PC-9 (cell line): ENCODE measurements at regions not wholly inside any gene's neighbourhood (a gene's known extent, or its start where the extent isn't known, plus 50 kb on each side); places are given as distances from the start of the nearest gene placed in this dataset.

Source experiments
- BruUV-seq: library from RNA; stranded (reverse); fragments of 400-500 nt; replicated peaks from 2 replicates; lab custom pipeline; 2021; lab: Mats Ljungman, UMichigan
- CTCF ChIA-PET: fragments of 300-600 bp; sonication (Branson Sonifier 250); formaldehyde crosslinking; loops from one replicate; lab custom pipeline; 2022; ENCODE audit warnings: antibody characterized with exemption; lab: Charles Lee
- POLR2A ChIA-PET: fragments of 300-600 bp; sonication (Branson Sonifier 250); formaldehyde crosslinking; loops from one replicate; lab custom pipeline; 2022; ENCODE audit warnings: antibody characterized with exemption; ENCODE audit not compliant: unreplicated experiment; lab: Charles Lee
- DNase-seq, 2 experiments: peaks; one replicate each; pipeline versions ENCODE4 v3.0.0 to v3.0.0-alpha.2; 2015 to 2022; ENCODE audit warnings: mixed read lengths in 1 of 2
- H2AFZ ChIP-seq: fragments of 200-600 bp; sonication (generic); 2 replicates; pipeline ENCODE4 v1.8.1; 2017; ENCODE audit warnings: antibody characterized with exemption
- H3F3A ChIP-seq: fragments of 200-600 bp; sonication (generic); 2 replicates; pipeline ENCODE4 v1.8.1; 2017; ENCODE audit warnings: antibody characterized with exemption, mild to moderate bottlenecking, low read depth; ENCODE audit not compliant: insufficient read depth
- H3K27ac ChIP-seq: fragments of 200-600 bp; sonication (generic); 2 replicates; pipeline ENCODE4 v1.6.1; 2016; ENCODE audit warnings: mixed run types
- H3K27me3 ChIP-seq: fragments of 200-600 bp; sonication (generic); 2 replicates; pipeline ENCODE4 v1.6.1; 2016; ENCODE audit warnings: low read depth, mixed run types; ENCODE audit not compliant: insufficient read depth
- H3K36me3 ChIP-seq: fragments of 200-600 bp; sonication (generic); 2 replicates; pipeline ENCODE4 v1.6.1; 2016; ENCODE audit warnings: low read depth, mixed run types
- H3K4me1 ChIP-seq: fragments of 200-600 bp; sonication (generic); replicated peaks from 2 replicates; pipeline ENCODE4 v1.6.1; 2016; ENCODE audit warnings: mixed run types; ENCODE audit not compliant: insufficient read depth
- H3K4me2 ChIP-seq: fragments of 200-600 bp; sonication (generic); 2 replicates; pipeline ENCODE4 v1.6.1; 2017; ENCODE audit warnings: mixed run types
- H3K4me3 ChIP-seq: fragments of 200-600 bp; sonication (generic); 2 replicates; pipeline ENCODE4 v1.6.1; 2016; ENCODE audit warnings: mixed run types
- H3K79me2 ChIP-seq: fragments of 200-600 bp; sonication (generic); 2 replicates; pipeline ENCODE4 v1.6.1; 2017; ENCODE audit warnings: low read depth, mixed run types
- H3K9me2 ChIP-seq: fragments of 200-600 bp; sonication (generic); 2 replicates; pipeline ENCODE4 v1.8.1; 2017; ENCODE audit warnings: mild to moderate bottlenecking; ENCODE audit not compliant: insufficient read depth
- H3K9me3 ChIP-seq: fragments of 200-600 bp; sonication (generic); 2 replicates; pipeline ENCODE4 v1.8.1; 2016; ENCODE audit warnings: low read depth; ENCODE audit not compliant: insufficient read depth
- H4K20me1 ChIP-seq: fragments of 200-600 bp; sonication (generic); 2 replicates; pipeline ENCODE4 v1.8.1; 2017; ENCODE audit not compliant: insufficient read depth
- EZH2 ChIP-seq: fragments of 200-600 bp; sonication (generic); IDR thresholded peaks from 2 replicates; pipeline ENCODE4 v1.8.0; 2017; ENCODE audit warnings: antibody characterized with exemption, low read depth
- intact Hi-C: fragments of 100-400 bp; cut with micrococcal nuclease; formaldehyde crosslinking; loops from one replicate; pipeline ENCODE4 v1.10.0; 2022; ENCODE audit not compliant: unreplicated experiment
- TF ChIP-seq, protein P1 (sequence below): fragments of 200-600 bp; sonication (generic); conservative IDR thresholded peaks from 2 replicates; pipeline ENCODE4 v1.6.1; 2017; ENCODE audit warnings: mixed run types, antibody characterized with exemption, mild to moderate bottlenecking, moderate library complexity

- no peak overlapping the region for H2AFZ ChIP-seq
- peaks cover 39% of the 10 kb centered on the region for H3K27me3 ChIP-seq
- H3K4me2 ChIP-seq: no peak overlapping the region
- no peak for DNase-seq
- ChIA-PET POLR2A (no interaction called here), CTCF (no interaction called here)
- H3K27ac ChIP-seq: no peak overlapping the region
- intact Hi-C loops: no loop called here
- BruUV-seq: no TSS peak
- H3K36me3 ChIP-seq: no peaks in the 10 kb centered on the region
- H3K4me3 ChIP-seq: no peak overlapping the region
- H3F3A ChIP-seq: no peaks in the 10 kb centered on the region
- H3K9me2 ChIP-seq: no peaks in the 10 kb centered on the region
- no peaks in the 10 kb centered on the region for H3K79me2 ChIP-seq
- no peaks in the 10 kb centered on the region for H3K9me3 ChIP-seq
- no peaks in the 10 kb centered on the region for H3K4me1 ChIP-seq
- no peaks in the 10 kb centered on the region for H4K20me1 ChIP-seq
- no peak for TF ChIP-seq EZH2
- TF ChIP-seq, protein P1, sequence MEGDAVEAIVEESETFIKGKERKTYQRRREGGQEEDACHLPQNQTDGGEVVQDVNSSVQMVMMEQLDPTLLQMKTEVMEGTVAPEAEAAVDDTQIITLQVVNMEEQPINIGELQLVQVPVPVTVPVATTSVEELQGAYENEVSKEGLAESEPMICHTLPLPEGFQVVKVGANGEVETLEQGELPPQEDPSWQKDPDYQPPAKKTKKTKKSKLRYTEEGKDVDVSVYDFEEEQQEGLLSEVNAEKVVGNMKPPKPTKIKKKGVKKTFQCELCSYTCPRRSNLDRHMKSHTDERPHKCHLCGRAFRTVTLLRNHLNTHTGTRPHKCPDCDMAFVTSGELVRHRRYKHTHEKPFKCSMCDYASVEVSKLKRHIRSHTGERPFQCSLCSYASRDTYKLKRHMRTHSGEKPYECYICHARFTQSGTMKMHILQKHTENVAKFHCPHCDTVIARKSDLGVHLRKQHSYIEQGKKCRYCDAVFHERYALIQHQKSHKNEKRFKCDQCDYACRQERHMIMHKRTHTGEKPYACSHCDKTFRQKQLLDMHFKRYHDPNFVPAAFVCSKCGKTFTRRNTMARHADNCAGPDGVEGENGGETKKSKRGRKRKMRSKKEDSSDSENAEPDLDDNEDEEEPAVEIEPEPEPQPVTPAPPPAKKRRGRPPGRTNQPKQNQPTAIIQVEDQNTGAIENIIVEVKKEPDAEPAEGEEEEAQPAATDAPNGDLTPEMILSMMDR: no peak
Observed at GRCh38 chr18:77597726-77598125, 348.1 kb downstream of the GALR1 start.

GRCh38 chr18:77600674-77601073, 351.0 kb downstream of the GALR1 start:
- no TSS peak for BruUV-seq
- Histone ChIP-seq H3K4me2 (no peak overlapping the region), H3K9me2 (no peaks in the 10 kb centered on the region), H4K20me1 (no peaks in the 10 kb centered on the region), H3K27me3 (peaks cover 28% of the 10 kb centered on the region), H3K27ac (no peak overlapping the region), H3K36me3 (no peaks in the 10 kb centered on the region), H3K4me1 (no peaks in the 10 kb centered on the region), H3K4me3 (no peak overlapping the region), H3K79me2 (no peaks in the 10 kb centered on the region), H2AFZ (no peak overlapping the region), H3F3A (no peaks in the 10 kb centered on the region), H3K9me3 (no peaks in the 10 kb centered on the region)
- intact Hi-C loops: no loop called here
- ChIA-PET CTCF (no interaction called here), POLR2A (no interaction called here)
- TF ChIP-seq EZH2: no peak
- TF ChIP-seq, protein P1: no peak
- no peak for DNase-seq

- CTCF ChIA-PET: no interaction called here
- TF ChIP-seq EZH2: no peak
- TF ChIP-seq, protein P1: no peak
Observed at GRCh38 chr18:77601567-77601966, 351.9 kb downstream of the GALR1 start.

More at GRCh38 chr18:77601567-77601966, 351.9 kb downstream of the GALR1 start:
- Histone ChIP-seq H3K4me1 (no peaks in the 10 kb centered on the region), H3K9me3 (no peaks in the 10 kb centered on the region), H3K27me3 (peaks cover 25% of the 10 kb centered on the region), H3K79me2 (no peaks in the 10 kb centered on the region), H3K4me3 (no peak overlapping the region), H2AFZ (no peak overlapping the region), H4K20me1 (no peaks in the 10 kb centered on the region), H3K4me2 (no peak overlapping the region), H3K36me3 (no peaks in the 10 kb centered on the region), H3F3A (no peaks in the 10 kb centered on the region), H3K9me2 (no peaks in the 10 kb centered on the region), H3K27ac (no peak overlapping the region)
- intact Hi-C loops: no loop called here
- POLR2A ChIA-PET: no interaction called here
- BruUV-seq: no TSS peak
- no peak for DNase-seq
